UCSD-AML1 (cell line): ENCODE measurements at regions not wholly inside any gene's neighbourhood (a gene's known extent, or its start where the extent isn't known, plus 50 kb on each side); places are given as distances from the start of the nearest gene placed in this dataset.
"Not testable (repeated sequence)": the region's sequence is repeated elsewhere in the genome, so short reads cannot be mapped to it uniquely, and the experiment has no call there.

Experiments
- DNase-seq: peaks from one replicate; lab custom pipeline; 2025; ENCODE audit not compliant: unreplicated experiment; lab: John Stamatoyannopoulos, UW

DNA sequence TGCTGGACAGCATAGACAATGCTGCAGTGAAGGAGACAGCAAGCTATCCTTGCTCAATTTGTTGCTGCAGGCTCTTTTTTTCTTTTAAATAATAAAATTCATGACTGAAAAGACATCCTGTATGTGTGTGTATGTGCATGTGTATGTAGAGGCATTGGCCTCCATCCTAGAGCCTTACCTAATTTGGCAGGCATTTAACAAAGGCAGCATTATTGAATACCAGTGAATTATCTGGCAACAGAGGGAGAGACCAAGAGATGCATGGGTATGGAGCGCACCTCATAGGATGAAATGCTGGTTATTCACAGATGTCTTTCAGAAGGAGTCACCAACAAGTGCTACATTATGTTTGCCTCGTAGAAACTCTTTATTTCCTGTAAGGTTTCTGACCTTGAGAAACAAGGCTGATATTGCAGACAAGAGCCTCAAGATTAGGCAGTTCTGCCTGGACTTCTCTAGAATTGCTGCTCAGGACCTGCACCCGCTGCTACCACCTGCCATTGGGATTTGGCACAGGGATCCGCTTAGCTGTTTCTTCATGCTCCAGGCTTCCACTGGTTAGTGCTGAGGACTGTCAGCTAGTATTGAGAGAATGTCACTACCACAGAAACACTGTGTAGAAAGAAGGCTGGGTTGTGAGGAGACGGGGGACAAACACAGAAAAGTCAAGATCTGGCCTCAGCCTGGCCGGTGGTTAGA is 247.7 kb upstream of the RFX3 start:
- DNase-seq, result no peak

DNA sequence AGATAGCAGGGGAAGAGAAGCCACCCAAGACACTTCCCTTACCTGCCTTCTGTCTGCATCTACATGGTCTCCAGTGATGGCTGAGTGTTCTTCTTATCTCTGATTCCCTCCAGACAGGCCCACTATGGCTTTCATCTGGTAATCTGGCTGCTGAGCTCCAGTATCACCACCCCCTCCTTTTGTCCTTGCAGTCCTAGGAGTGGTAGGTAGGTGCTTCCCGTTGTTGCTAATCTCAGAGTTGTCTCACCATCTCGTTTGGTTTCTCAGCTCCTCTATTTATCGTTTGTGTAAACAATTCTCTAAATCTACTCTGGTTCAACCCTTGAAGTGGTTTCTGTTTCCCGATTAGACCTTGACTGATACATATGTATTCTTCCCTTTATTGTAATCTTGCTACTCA is 243.8 kb upstream of the RFX3 start:
- no peak for DNase-seq

DNA sequence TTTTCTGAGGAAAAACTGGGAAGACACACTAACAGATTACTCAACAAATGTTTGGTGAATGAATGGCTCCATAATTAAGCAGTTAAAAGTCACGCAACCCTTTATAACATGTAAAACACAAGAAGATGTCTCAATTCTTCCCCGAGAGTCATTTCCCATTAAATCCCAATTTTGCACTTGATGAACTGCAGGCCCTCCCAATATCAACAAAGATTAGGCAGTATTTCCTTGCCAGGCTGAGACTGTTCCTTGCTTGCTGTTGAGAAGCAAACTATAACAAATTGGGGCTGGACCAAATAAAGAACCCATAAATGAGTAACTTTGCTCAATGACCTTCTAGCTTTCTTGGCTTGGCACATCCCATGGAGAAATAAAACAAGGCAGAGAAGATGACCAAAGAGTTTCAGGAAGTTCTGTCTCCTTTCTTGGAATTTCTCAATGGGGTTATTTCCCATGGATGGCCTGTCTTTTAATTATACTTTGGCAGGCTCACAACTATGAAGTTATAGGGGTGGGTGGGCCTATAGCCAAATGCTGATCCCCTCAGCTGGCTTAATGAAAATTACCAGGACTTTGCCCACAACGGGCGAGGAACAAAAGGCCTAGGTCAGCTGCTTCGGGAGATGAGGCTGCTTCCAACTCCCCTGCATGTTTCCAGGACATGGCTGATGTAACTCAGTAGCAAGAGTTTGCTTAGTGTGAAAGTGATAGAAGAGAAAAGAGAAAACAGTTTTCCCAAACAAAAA is 243.1 kb upstream of the RFX3 start:
- DNase-seq, result no peak

DNA sequence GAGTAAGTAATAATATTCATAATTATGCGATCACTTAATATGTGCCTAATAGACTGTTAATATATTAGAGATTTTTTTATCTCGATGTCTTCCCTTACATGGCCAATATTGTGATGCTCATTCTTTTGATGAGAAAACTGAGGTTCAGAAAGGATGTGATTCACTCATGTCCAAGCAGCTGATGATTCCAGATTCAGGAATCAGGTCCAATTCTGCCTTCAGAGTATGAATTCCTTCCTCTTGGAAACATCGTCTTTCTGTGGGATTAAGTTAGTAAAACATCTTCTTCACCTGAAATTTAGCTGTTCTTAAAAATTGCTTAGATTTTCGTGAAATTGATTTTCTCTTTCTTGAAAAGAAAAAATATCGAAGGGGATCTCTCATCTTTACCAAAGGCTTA is 242.5 kb upstream of the RFX3 start:
- DNase-seq, result no peak

DNA sequence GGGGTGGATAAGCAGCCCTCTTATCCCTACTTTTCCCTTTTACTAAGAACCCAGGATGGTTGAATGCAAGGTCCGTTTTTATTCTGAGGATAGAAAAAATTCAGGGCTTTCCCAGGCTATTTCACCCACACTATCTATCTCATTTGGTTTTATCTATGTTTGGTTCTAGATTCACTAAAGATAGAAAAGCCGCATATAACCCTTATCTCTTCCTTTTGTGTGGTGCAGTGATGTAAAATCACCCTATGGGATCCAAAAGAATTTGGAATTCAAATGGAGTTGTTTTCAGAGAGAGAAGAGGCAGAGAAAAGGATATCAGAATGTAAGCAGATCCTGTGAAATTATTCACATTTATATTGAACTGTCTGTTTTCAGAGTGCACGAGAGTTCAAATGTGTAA is 236.3 kb upstream of the RFX3 start:
- DNase-seq, result no peak

DNA sequence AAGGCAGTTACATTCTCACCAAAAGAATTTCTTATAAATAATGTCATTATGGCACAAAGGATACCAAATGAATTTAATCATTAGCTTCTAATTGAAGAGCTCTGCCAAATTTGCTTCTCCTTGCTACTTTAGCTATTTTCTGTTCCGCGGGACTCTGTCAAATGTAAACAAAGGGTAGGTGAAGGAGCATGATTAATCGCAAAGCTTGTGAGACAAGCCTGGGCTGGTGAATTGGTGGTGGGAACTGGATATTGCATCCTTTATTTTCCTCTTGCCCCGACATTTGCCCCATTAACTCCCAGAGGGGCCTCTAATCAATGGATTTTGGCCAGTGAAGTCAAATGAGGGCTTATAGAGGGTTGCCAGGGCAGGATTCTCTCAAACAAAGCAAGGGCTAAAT is 234.2 kb upstream of the RFX3 start:
- no peak for DNase-seq

DNA sequence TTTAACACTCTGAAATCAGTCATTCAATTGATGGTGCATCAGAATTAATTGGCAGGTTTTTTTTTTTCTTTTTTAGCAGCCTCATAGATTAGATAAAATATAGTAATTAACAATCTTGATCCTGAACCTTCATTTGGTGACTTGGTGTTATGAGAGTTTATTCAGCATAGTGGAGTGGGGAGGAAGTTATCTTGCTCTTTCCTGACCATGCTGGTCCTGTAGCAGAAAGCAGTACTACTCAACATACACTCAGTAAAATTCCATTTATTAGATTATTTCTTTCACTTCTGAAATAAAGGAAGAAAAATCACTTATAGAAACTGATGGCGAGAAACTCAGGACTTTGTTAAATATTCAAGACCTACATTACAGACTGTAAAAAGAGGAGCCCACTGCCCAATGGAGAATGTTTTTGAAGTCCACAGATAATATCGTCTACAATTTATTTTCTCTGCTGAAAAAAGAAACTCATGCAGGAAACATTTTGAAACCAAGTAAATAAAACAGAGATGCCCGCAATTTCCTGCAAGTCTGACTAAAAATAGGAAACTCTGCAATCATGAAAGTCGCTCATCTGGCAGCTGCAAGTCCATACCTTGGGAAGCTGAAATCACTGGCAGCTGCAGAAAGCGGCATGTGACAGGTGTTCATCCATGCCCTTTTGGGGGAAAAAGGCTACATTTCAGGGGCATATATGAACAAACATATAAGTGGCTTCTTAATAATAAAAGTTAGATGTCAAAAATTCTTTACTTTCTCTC is 233.2 kb upstream of the RFX3 start:
- DNase-seq, result no peak

DNA sequence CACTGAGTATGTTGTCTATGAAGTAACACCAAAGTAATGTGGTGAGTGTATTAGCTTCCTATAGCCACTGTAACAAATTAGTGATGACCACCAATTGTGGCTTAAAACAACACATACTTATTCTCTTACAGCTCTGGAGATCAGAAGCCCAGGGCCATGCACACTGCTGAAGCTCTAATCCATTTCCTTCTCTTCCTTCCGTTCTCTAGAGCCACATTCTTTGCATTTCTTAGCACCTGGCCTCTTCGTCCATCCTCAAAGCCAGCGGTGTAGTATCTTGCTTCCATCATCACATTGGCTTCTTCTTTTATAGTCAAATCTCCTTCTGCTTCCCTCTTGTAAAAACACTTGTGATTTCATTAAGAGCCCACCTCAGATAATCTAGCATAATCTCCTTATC is 230.3 kb upstream of the RFX3 start:
- DNase-seq, result no peak

DNA sequence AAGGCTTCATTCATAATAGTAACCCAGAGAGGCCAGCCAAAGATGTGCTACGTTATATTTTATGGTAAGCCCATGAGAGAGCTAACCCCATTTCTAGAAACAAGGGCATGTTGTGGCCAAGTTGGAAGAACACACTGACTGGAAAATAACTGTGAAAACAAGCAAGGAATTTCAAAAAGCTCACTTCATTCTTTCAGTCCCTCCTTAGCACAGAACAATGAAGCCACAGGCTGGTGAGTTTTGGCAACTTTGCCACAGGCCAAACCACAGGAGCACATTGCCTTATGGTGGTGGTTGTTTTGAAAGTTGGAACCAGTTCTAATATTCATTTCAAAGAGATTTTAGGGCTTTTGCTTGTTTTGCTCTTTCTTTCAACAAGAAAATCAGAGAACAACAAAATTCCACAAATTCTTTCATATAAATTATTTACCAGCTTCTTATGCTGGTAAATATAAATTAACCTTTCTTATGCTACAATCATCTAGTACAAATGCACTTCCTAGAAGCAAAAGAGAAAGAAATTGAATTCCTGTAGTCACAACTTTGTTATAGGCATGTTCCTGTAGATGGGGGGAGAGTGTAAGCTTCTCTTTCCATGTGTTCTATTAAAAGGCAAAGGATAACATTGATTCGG is 225.4 kb upstream of the RFX3 start:
- DNase-seq, result no peak

DNA sequence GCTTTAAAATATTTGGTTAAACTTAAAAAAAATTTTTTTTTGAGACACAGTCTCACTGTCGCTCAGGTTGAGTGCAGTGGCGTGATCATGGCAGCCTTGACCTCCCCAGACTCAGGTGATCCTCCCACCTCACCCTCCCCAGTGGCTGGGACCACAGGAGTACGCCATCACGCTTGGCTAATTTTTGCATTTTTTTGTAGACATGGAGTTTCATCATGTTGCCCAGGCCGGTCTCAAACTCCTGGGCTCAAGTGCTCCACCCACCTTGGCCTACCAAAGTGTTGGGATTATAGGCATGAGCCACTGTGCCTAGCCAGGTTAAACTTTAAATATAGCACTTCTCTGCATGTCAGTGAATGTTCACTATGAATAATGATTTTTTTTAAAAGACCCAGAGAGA is 224.5 kb upstream of the RFX3 start:
- DNase-seq, result no peak

DNA sequence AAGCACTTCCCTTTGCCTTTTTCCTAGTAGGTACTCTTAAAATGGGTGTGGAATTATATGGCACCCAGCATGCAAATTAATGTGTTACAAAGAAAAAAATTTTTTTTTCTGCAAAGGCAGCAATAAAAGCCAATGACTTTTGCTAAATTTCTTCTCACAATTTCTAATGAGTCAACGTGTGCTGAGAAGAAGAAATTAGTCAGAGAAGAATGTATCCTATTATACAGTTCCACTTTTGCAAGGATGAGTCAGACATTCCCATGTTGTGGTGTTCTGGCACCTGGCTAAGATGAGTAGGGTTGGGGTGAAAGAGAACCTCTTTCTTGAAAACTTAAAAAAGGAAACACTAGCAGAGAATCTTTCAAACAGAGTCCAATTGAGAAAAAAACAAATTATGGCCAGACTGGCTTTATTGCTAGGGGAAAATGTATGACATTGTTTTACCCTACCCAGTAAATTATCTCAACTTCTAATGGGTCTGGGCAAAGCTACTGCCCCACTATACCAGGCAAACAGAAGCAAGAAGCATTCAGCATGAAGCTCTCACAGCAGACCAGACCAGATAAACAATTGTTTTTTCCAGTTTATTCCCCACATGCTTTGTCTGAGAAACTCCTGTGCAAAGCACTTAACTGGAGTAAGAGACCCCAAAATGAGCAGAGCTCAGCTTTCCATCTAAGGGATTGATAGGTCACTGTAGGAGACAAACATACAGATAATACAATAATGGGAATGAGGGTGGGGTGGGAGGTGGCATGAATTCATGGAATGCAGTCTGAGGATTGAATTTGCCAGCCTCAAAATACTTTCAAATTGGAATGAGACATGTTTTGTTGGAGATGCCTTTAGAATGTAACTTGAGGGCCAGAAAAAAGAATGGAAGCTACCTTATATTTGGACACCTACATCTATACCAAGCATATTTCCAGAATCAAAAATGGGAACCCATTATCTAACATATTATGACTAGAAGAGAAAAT is 220.8 kb upstream of the RFX3 start:
- DNase-seq, result no peak

DNA sequence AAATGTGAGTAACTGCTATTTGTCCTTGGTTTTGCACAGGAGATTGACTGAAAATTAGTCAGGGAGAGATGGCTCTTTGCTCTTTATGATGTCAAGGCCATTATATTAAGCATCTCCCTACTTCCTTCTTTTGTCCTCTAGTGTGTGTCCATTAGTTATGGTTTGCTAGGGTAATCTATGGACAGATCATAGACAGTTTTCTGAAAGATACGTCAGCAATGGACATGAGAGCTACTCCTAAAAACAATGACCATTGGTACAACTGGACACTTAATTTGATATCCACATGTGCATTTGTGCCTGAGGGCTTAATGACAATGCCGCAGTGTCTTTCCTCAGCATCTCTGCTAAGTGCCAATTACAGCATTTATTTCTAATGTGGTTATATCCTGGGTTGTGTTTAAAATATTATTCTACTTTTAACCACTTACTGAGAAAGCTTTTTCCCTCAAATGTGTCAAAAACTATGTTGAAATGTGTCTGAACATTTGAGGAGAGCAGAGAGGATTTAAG is 218.2 kb upstream of the RFX3 start:
- DNase-seq, result no peak

DNA sequence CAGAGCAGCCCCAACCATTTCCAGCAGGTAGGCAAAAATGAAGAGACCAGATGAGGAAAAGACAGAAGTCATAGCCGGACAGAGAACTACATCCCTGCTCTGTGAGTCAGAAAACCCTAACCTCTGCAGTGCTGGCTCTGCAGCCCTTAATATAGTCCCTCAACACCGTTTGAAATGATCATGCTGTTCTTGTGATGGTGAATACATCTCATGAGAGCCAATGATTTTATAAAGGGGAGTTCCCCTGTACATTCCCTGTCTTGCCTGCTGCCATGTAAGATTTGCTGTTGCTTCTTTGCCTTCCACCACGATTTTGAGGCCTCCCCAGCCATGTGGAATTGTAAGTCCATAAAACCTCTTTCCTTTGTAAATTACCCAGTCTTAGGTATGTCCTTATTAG is 216.8 kb upstream of the RFX3 start:
- no peak for DNase-seq

DNA sequence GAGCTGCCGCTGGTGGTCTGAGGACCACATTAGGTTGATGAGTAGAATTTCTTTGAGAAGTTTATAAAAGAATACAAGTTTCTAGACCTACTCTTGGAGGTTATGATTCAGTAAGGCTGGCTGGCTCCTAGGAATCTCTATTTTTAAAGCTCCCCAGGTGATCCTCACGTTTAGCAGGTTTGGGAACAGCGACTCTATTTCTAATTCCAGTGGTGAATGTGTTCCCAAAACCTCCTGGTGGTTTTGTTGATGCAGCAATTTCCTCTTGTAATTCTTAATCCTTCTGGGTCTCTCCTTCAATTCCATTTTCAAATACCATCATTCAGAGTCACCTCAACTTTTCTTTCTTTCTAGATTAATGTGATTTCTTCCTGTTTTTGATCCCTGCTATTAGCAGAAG is 215.9 kb upstream of the RFX3 start:
- DNase-seq, result no peak

DNA sequence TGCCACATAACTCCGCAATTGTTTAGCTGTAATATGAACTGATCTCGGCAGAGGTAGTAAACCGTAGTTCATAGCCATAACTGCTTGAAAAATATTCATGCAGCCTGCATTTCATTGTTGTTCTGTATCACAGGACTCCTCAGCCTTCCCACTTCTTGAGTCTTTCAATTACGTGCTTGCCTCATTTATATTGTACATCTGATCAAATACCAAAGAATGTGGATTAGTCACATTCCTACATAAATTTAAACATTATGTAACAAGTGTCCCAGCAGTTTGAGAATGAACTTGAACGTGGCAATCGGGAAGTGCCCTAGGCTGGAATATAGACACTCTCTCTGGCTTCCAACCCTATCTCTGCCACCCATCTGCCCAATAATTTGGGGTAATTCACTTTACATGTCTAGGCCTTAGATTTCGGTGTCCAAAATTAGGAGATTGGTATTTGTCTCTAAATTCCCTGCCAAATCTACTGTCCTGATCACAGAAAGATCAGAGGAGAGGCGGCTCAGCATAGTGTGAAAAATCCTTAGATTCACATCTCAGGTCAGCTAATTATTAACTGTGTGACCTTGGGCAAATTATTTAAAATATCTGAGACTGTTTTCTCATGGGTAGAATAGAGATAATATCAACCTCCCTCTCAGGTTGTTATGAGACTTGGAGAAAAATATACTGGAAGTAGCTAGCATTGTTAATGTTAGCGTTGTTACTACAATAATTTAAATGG is 215.1 kb upstream of the RFX3 start:
- no peak for DNase-seq

DNA sequence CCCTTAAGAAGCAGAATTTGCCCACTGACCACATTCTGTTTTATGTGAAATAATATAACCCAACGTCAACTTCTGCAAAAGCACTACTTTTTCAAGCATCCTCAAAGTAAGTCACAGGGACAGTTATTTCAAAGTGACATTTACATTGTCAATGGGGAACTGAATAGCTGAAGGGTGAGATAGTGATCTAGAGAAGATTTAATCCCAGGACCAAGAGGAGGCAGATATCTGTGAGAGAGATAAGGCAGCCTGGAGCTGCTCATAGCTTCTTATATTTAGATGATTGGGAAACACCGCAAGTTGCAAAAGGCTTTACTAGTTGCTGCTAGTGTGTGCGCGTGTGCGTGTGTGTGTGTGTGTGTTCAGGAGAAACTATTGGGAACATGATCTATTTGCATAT is 210.4 kb upstream of the RFX3 start:
- no peak for DNase-seq

DNA sequence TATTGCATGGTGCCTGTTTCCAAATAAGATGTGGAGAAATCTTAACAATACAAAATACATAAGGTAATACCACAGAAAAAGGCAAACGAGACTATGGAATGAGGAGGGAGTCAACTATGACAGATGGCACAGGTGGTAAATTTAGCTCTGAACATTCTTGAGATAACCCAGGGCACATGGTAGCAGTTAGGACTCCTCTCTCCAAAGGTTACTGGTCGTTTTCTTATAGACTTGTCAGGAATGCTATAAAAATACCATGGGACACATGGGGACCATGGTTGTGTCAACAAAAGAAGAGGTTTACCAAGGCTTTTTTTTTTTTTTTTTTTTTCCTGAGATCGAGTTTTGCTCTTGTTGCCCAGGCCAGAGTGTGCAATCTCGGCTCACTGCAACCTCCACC is 209.4 kb upstream of the RFX3 start:
- DNase-seq, result no peak

DNA sequence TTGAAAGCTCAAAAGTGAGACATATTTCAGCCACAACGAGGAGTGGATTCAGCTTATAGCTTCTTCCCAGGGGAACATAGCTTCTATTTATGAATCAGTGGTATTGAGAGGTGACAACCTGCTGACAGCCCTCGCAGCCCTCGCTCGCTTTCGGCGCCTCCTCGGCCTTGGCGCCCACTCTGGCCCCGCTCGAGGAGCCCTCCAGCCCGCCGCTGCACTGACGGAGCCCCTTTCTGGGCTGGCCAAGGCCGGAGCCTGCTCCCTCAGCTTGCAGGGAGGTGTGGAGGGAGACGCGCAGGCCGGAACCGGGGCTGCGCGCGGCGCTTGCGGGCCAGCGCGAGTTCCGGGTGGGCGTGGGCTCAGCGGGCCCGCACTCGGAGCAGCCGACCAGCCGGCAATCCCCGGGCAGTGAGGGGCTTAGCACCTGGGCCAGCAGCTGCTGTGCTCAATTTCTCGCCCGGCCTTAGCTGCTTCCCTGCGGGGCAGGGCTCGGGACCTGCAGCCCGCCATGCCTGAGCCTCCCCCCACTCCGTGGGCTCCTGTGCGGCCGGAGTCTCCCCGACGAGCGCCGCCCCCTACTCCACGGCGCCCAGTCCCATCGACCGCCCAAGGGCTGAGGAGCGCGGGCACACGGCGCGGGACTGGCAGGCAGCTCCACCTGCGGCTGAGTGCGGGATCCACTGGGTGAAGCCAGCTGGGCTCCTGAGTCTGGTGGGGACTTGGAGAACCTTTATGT is 207.9 kb upstream of the RFX3 start:
- DNase-seq, result not testable (repeated sequence)

DNA sequence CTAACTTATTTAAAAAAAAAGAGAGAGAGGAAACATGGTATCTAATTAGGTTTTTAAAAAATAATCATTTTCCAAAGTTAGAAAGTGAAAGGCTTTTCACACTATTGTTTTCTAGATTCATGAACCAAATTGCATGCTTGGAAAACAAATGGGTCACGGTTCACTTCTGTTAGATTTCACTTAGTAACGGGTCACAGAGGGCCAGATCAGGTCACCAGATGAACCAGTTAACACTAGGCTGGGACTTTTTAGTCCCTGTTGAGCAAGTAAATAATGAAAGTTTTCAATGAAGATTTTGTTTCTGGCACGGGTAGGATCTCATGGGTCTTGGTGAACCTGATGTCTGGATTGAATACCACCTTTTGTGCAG is 207.2 kb upstream of the RFX3 start:
- DNase-seq, result no peak
